ENCODE measurements at regions not wholly inside any gene's neighbourhood (a gene's known extent, or its start where the extent isn't known, plus 50 kb on each side); places are given as distances from the start of the nearest gene placed in this dataset.

DNA sequence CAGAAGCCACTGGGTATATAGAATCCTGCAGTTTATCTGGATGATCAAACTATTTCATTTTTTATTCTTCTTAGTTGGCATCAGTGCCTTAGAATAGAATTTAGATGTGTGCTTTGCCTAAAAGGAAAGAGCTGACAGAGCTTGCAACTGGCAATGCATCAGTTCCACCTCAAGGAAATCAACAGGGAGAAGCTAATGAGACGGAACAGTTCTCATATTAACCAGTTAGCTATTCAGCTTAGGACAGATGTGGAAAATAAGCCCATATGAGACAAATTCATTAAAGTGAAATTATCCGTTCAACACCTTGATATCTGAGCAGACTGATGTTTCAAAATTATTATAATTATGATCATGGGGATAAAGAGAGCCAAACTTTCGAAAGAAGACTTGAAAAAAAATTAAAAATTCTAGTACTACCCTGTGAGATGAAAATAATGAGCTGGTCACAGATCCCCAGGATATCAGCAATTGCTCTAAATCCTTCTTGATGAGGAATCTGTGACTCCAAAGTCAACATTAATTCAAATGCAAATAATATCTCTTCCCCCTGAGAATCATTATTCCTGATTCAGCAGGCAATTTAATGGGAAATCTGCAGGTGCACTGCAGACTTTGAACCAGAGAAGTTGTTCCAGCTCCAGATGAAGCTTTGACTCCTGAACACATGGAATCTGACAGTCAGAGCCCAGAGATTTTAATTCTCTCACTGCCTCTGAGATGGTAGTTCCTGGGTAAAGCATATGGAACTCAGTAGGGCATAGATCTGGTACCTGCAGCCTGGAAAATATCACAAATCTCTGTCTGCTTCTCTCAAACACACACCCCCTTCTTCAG is 486.8 kb downstream of the FOXO1 start:
- TF ChIP-seq, protein P1, sequence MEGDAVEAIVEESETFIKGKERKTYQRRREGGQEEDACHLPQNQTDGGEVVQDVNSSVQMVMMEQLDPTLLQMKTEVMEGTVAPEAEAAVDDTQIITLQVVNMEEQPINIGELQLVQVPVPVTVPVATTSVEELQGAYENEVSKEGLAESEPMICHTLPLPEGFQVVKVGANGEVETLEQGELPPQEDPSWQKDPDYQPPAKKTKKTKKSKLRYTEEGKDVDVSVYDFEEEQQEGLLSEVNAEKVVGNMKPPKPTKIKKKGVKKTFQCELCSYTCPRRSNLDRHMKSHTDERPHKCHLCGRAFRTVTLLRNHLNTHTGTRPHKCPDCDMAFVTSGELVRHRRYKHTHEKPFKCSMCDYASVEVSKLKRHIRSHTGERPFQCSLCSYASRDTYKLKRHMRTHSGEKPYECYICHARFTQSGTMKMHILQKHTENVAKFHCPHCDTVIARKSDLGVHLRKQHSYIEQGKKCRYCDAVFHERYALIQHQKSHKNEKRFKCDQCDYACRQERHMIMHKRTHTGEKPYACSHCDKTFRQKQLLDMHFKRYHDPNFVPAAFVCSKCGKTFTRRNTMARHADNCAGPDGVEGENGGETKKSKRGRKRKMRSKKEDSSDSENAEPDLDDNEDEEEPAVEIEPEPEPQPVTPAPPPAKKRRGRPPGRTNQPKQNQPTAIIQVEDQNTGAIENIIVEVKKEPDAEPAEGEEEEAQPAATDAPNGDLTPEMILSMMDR (IDR thresholded peaks at IDR 0.05), result no peak
- TF ChIP-seq EP300 (IDR thresholded peaks at IDR 0.05), result no peak
